A549 (cell line): ENCODE measurements at regions not wholly inside any gene's neighbourhood (a gene's known extent, or its start where the extent isn't known, plus 50 kb on each side); places are given as distances from the start of the nearest gene placed in this dataset.

Experiments
- CHD2 ChIP-seq: fragments of 150-350 bp; IDR thresholded peaks from 2 replicates; pipeline ENCODE4 v1.6.1; 2014; ENCODE audit warnings: low read length; ENCODE audit not compliant: partially characterized antibody
- HDAC2 ChIP-seq: fragments of 200-600 bp; sonication (generic); IDR thresholded peaks from 2 replicates; pipeline ENCODE4 v1.6.1; 2016
- KDM5A ChIP-seq: fragments of 200-600 bp; sonication (generic); IDR thresholded peaks from 2 replicates; pipeline ENCODE4 v1.6.1; 2016; ENCODE audit warnings: antibody characterized with exemption, mild to moderate bottlenecking
- RAD21 ChIP-seq, 2 experiments: fragments of >200 bp in 1 of 2; sonication (Bioruptor Twin) in 1 of 2; formaldehyde crosslinking in 1 of 2; IDR thresholded peaks in 1 of 2; conservative IDR thresholded peaks in 1 of 2; 2 replicates in 1 of 2; 3 replicates in 1 of 2; pipeline ENCODE4 v1.6.1; 2012 to 2018; ENCODE audit warnings: inconsistent platforms in 1 of 2
- TF ChIP-seq, protein P1 (sequence below): fragments of >200 bp; sonication (Bioruptor Twin); formaldehyde crosslinking; IDR thresholded peaks from 3 replicates; pipeline ENCODE4 v1.5.1; 2016
- TF ChIP-seq, protein P2 (sequence below): fragments of 200-600 bp; sonication (generic); IDR thresholded peaks from 2 replicates; pipeline ENCODE4 v1.6.1; 2016; ENCODE audit warnings: antibody characterized with exemption, mild to moderate bottlenecking, moderate library complexity

GRCh38 chr7:16065939-16066338 lies 355.4 kb downstream of the CRPPA start:
- TF ChIP-seq, protein P1, sequence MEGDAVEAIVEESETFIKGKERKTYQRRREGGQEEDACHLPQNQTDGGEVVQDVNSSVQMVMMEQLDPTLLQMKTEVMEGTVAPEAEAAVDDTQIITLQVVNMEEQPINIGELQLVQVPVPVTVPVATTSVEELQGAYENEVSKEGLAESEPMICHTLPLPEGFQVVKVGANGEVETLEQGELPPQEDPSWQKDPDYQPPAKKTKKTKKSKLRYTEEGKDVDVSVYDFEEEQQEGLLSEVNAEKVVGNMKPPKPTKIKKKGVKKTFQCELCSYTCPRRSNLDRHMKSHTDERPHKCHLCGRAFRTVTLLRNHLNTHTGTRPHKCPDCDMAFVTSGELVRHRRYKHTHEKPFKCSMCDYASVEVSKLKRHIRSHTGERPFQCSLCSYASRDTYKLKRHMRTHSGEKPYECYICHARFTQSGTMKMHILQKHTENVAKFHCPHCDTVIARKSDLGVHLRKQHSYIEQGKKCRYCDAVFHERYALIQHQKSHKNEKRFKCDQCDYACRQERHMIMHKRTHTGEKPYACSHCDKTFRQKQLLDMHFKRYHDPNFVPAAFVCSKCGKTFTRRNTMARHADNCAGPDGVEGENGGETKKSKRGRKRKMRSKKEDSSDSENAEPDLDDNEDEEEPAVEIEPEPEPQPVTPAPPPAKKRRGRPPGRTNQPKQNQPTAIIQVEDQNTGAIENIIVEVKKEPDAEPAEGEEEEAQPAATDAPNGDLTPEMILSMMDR: no peak
- TF ChIP-seq RAD21 (conservative IDR thresholded peaks at IDR 0.05 in 1 of 2, IDR thresholded peaks at IDR 0.05 in 1 of 2) (no peak), KDM5A (no peak), CHD2 (no peak), HDAC2 (no peak)
- TF ChIP-seq, protein P2, sequence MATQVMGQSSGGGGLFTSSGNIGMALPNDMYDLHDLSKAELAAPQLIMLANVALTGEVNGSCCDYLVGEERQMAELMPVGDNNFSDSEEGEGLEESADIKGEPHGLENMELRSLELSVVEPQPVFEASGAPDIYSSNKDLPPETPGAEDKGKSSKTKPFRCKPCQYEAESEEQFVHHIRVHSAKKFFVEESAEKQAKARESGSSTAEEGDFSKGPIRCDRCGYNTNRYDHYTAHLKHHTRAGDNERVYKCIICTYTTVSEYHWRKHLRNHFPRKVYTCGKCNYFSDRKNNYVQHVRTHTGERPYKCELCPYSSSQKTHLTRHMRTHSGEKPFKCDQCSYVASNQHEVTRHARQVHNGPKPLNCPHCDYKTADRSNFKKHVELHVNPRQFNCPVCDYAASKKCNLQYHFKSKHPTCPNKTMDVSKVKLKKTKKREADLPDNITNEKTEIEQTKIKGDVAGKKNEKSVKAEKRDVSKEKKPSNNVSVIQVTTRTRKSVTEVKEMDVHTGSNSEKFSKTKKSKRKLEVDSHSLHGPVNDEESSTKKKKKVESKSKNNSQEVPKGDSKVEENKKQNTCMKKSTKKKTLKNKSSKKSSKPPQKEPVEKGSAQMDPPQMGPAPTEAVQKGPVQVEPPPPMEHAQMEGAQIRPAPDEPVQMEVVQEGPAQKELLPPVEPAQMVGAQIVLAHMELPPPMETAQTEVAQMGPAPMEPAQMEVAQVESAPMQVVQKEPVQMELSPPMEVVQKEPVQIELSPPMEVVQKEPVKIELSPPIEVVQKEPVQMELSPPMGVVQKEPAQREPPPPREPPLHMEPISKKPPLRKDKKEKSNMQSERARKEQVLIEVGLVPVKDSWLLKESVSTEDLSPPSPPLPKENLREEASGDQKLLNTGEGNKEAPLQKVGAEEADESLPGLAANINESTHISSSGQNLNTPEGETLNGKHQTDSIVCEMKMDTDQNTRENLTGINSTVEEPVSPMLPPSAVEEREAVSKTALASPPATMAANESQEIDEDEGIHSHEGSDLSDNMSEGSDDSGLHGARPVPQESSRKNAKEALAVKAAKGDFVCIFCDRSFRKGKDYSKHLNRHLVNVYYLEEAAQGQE: no peak
